Panc1 (cell line): ENCODE measurements at regions not wholly inside any gene's neighbourhood (a gene's known extent, or its start where the extent isn't known, plus 50 kb on each side); places are given as distances from the start of the nearest gene placed in this dataset.

Experiments
- ATAC-seq: fragments of 200-7000 bp; cut with Tn5 transposase; 2 replicates; pipeline ENCODE4 v1.9.1; 2020; ENCODE audit warnings: mild to moderate bottlenecking, moderate library complexity
- BruUV-seq: library from RNA; stranded (reverse); fragments of 400-500 nt; replicated peaks from 2 replicates; lab custom pipeline; 2021; lab: Mats Ljungman, UMichigan
- CTCF ChIA-PET: fragments of 300-600 bp; sonication (Branson Sonifier 250); formaldehyde crosslinking; loops from one replicate; lab custom pipeline; 2022; ENCODE audit warnings: antibody characterized with exemption; lab: Charles Lee
- POLR2A ChIA-PET: fragments of 300-600 bp; sonication (Branson Sonifier 250); formaldehyde crosslinking; loops from one replicate; lab custom pipeline; 2022; ENCODE audit warnings: antibody characterized with exemption; lab: Charles Lee
- DNase-seq: peaks from one replicate; pipeline ENCODE4 v3.0.0-alpha.2; 2010; ENCODE audit warnings: low read depth, low spot score
- H3K27ac ChIP-seq: 2 replicates; pipeline ENCODE4 v1.5.1; 2011; ENCODE audit warnings: mild to moderate bottlenecking, low read length, inconsistent platforms
- H3K27me3 ChIP-seq: fragments of 200-500 bp; sonication (Bioruptor generic); 2 replicates; pipeline ENCODE4 v1.6.0; 2014; ENCODE audit warnings: low read length, inconsistent platforms; ENCODE audit not compliant: control insufficient read depth, insufficient read depth
- H3K36me3 ChIP-seq: fragments of 200-500 bp; sonication (Bioruptor generic); 2 replicates; pipeline ENCODE4 v1.5.1; 2014; ENCODE audit warnings: inconsistent platforms, mild to moderate bottlenecking, low read length, moderate library complexity; ENCODE audit not compliant: control insufficient read depth, insufficient read depth
- H3K4me1 ChIP-seq: 2 replicates; pipeline ENCODE4 v1.5.1; 2011; ENCODE audit warnings: inconsistent platforms, mild to moderate bottlenecking, low read length, moderate library complexity; ENCODE audit not compliant: control insufficient read depth, insufficient read depth
- H3K4me3 ChIP-seq, 2 experiments: 2 replicates each; pipeline ENCODE4 v1.5.1; 2011 to 2012; ENCODE audit warnings: low read depth in 2 of 2, low read length in 2 of 2, mild to moderate bottlenecking in 2 of 2, inconsistent platforms in 1 of 2, moderate library complexity in 1 of 2
- H3K9me3 ChIP-seq: fragments of 200-500 bp; sonication (Bioruptor generic); 2 replicates; pipeline ENCODE4 v1.5.1; 2014; ENCODE audit warnings: low read depth, mild to moderate bottlenecking, inconsistent platforms, low read length, moderate library complexity; ENCODE audit not compliant: control insufficient read depth, insufficient read depth
- CTCF ChIP-seq: fragments of 450-650 bp; IDR thresholded peaks from 2 replicates; pipeline ENCODE4 v1.5.1; 2017; ENCODE audit warnings: mild to moderate bottlenecking
- POLR2AphosphoS5 ChIP-seq: IDR thresholded peaks from 2 replicates; pipeline ENCODE4 v1.6.1; 2012; ENCODE audit warnings: mild to moderate bottlenecking, low read depth, low read length, moderate library complexity
- REST ChIP-seq, 2 experiments: IDR thresholded peaks; 2 replicates each; pipeline ENCODE4 v1.6.1; 2011 to 2012; ENCODE audit warnings: low read depth in 2 of 2, control low read depth in 1 of 2, low read length in 1 of 2, mild to moderate bottlenecking in 1 of 2, moderate library complexity in 1 of 2; ENCODE audit not compliant: insufficient read depth in 1 of 2
- SIN3A ChIP-seq: IDR thresholded peaks from 2 replicates; pipeline ENCODE4 v1.6.1; 2012; ENCODE audit warnings: low read depth, mild to moderate bottlenecking, low read length, moderate library complexity, borderline replicate concordance; ENCODE audit not compliant: insufficient read depth
- TCF7L2 ChIP-seq: IDR thresholded peaks from 2 replicates; pipeline ENCODE4 v1.6.1; 2011; ENCODE audit warnings: mild to moderate bottlenecking, low read depth, low read length, inconsistent platforms
- in situ Hi-C: cut with HindIII; loops from 2 replicates; pipeline ENCODE4 v1.10.0; 2016; ENCODE audit warnings: low sequenced_read_pairs, low pct_unique_long_range_greater_than_20kb
- intact Hi-C: fragments of 100-400 bp; cut with micrococcal nuclease; formaldehyde crosslinking; loops from one replicate; pipeline ENCODE4 v1.10.0; 2022; ENCODE audit not compliant: unreplicated experiment

DNA sequence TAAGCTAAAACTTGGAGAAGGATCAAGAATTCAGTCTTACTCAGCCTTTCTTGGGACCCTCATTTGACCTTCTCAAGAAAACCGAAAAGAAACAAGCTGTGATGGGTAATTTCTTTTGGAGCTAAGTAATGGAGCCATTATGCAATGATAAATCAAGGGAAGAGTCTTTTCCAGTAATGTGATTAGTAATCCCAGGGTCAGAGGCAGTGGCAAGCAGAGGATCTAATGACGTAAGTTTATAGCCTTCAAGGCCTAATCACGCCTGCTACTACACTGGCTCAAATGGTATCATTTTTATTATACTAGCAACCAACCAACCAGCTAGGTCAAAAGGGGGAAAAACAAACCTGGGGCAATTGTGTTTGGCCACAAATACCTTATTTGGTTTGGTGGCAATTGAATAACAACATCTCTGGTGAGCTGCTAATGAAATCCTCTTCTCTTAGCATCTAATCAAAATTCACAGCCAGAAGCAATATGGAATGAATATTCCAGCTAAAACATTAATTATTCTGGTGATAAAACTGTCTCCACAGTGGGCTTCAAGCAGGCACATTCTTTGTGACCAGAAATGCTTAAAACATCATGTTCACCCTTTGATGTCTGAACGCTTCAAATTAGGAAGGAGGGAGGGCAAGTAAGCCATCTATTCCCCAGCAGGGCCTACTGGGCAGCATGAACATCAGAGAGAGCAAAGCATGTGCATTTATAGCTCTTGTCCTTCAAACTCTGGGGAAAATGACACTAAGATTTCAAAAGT is 114.9 kb upstream of the SULT1C3 start:
- intact Hi-C loops = loop anchor here (10.0 kb wide), 1 partner anchor 60 kb away; no protein-coding TSS in a partner anchor

DNA sequence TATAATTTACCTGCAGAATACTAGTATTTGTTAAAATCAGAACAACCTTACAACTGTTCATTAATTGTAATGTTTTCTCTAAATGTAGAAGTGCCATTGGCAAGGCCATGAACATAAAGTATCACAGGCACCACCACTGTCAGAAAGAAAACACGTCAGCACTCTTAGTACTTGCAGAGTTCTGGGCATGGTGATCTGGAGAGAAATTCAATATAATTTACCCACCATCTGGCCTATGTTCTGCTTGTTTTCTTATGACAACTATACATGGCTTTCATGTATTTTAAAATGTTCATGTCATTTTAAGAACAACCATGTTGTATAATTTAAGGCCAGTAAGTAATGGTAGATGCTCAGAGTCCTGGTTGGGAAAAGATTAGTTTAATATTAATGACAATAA is 114.2 kb upstream of the SULT1C3 start:
- DNase-seq (no peak), ATAC-seq (no peak)
- Histone ChIP-seq H3K9me3 (no peaks in the 10 kb centered on the region), H3K4me1 (no peaks in the 10 kb centered on the region), H3K27ac (no peak overlapping the region), H3K4me3 (no peak overlapping the region), H3K36me3 (no peaks in the 10 kb centered on the region), H3K27me3 (no peaks in the 10 kb centered on the region)
- in situ Hi-C loops (no loop called here), intact Hi-C loops (loop anchor here (10.0 kb wide), 1 partner anchor 61 kb away; no protein-coding TSS in a partner anchor)
- BruUV-seq = no TSS peak
- POLR2A ChIA-PET = no interaction called here
- TF ChIP-seq POLR2AphosphoS5 (no peak), CTCF (no peak), REST (IDR thresholded peaks at IDR 0.05; ENCODE audit: insufficient read depth in 1 of 2, low read depth in 2 of 2, low read length in 1 of 2) (no peak), TCF7L2 (no peak), SIN3A (no peak)
- CTCF ChIA-PET = no interaction called here

More for the DNA sequence above, 114.9 kb upstream of the SULT1C3 start:
- H3K9me3 ChIP-seq = no peaks in the 10 kb centered on the region
- in situ Hi-C loops = no loop called here
- POLR2A ChIA-PET = interaction anchor here (0.6 kb wide), 1 partner anchor 108 kb away, joined by 3 read pairs; no protein-coding TSS in a partner anchor
- ATAC-seq = no peak
- DNase-seq = no peak
- CTCF ChIA-PET = no interaction called here
- no peaks in the 10 kb centered on the region for H3K4me1 ChIP-seq
- no peaks in the 10 kb centered on the region for H3K27me3 ChIP-seq
- no peak overlapping the region for H3K27ac ChIP-seq
- TF ChIP-seq REST (IDR thresholded peaks at IDR 0.05; ENCODE audit: insufficient read depth in 1 of 2, low read depth in 2 of 2, low read length in 1 of 2) = no peak
- no peak for TF ChIP-seq CTCF
- no peak for TF ChIP-seq POLR2AphosphoS5
- no peak for TF ChIP-seq TCF7L2
- no peak for TF ChIP-seq SIN3A
- BruUV-seq = no TSS peak
- no peak overlapping the region for H3K4me3 ChIP-seq
- no peaks in the 10 kb centered on the region for H3K36me3 ChIP-seq
